T-helper 22 cell (primary cell): ENCODE measurements at regions not wholly inside any gene's neighbourhood (a gene's known extent, or its start where the extent isn't known, plus 50 kb on each side); places are given as distances from the start of the nearest gene placed in this dataset.

Source experiments
- DNase-seq: peaks from one replicate; pipeline ENCODE4 v3.0.0-alpha.2; 2020; ENCODE audit warnings: low read depth

GRCh38 chr3:187823746-187824145 is 78.5 kb upstream of the BCL6 start:
- DNase-seq = no peak

DNA sequence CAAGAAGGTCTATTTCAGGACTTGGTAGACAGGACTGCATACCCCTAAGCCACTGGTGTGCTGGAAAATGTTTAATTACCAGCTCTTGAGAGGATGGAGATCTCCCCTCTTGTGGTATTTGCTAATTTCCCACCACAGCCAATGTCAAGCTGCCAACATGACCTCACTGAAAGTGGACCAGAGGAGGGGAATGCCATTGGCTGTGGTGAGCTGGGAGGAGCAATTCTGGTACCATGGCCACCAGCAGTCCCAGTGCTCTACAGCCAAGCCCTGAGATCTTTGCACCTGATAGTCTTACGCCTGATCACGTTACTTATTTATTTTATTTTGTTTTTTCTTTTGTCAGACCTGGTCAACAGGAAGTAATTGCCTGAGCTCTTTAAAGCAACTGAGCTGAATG is 82.5 kb upstream of the BCL6 start:
- DNase-seq = no peak

DNA sequence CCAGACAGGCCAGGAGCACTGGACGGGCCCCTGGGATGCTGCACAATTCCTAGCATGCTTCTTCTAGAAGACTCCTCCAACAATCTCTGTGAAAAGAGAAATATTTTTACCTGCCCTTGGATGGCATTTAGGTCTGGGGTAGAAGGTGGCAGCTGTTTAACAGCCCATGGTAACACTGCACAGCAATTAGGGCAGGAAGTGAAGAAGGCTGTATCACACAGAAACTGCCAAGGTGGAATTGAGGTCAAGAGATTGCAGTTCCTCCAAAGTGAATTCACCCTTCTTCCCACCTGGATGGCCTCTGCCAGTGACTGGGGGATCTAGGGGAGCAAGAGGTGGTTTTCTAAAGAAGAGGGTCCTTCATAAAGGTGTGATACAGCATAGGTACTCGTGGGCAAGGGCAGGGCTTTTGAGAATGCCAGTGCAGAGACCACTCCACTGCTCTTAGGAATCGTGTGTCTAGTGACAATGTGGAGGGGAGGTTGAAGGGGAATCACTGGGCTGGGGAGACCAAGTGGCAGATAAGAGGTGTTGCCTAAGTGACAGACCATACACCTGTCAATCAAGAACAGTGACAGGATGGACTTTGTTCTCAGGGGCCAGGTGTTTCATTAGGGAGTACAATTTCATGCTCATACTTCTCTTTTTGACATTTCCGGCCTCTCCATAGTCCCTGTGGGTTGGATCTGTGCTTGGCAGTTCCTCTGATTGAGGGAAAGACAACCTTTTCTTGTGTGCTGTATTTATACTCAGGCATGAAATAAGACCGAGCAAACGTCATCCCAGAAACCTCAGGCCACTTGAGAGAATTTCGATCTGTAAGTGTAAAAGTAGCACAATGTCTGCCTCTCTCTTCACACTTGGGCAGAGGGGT is 83.5 kb upstream of the BCL6 start:
- no peak for DNase-seq

DNA sequence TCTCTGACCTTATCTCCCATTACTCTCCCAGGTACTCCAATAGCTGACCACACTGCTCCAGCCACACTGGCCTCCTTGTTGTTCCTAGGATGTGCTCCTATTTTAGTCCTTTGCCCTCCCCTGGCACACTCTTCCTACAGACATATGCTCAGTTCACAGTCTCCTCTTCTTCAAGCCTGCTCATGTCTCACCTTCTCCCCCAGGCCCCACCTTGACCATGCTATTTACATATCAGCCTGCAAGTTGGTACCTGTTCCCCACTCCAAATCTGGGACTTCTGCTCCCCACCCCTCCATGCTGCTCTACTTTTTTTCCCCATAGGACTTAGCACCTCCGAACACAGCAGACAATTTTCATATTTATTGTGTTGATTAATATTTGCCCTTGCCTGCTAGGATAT is 84.9 kb upstream of the BCL6 start:
- DNase-seq = no peak

DNA sequence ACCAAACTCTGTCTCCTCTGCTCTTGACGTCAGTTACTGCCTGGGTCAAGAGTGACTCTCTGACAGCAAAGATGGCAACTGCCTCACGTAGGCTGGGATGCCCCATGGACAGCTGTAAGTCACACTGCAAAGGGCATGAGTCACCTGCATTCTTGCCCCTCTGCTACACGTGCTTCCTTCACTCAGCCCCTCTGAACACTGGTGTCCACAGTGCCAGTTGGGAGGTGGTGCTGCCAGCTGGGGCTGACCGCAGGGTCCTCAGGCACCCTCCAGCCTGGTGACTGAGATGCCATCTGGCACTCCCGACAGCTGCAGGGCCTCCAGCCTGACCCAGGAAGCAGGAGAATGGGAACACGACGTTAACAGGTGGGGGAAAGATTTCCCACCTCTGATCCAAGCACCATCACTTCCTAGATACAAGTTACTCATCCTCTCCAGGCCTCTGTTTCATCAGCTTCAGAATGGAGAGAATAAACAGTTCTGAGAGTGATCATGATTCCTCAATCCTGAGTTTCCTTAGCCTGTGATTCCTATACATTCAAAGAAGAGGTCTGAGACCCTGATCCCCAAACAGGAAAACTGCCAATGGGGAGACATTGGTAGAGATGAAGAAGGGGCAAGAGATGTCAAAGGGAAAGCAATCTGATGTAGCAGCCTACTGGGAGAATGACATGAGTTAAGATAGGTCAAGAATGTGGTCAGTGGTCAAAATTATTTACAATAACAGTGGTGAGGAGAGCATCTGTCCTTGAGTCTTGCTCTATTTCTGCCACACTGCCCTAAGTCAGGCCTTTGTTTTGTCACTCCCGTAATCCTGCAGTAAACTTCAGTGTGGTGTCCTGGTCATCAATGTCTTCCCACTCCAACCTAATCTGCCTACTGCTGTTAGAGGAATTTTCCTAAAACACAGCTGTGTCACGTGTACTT is 86.1 kb upstream of the BCL6 start:
- DNase-seq = no peak

DNA sequence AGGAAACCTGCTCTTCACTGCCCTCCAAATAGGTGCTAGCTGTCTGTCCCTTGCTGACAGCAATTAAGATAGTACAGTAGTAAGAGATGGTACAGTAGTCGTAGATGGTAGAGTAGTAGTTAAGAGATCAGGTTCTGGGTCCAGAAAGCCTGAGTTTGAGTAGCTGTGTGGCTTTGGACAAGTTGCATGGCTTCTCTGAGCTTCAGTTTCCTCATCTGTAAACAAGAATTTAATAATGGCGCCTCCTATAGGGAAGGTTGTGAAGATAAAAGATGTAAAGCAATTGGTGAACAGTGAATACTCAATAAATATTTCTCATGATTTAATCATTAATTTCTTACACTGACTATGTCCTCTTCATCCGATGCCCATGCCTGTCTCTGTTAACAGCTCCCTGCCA is 86.9 kb upstream of the BCL6 start:
- no peak for DNase-seq

DNA sequence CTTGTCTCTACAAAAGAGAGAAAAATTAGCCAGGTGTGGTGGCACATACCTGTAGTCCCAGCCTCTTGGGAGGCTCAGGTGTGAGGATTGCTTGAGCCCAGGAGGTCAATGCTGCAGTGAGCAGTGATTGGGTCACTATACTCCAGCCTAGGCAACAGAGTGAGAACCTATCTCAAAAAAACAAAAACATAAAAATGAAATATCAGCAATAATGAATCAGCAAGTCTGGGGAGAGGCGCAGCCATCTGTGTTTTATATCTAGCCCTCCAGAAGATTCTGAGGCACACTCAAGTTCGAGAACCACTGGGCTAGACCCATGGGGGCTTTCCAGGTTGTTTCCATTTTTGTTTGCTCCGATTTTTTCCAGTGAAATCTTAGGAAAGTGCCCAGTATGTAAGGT is 88.1 kb upstream of the BCL6 start:
- no peak for DNase-seq

GRCh38 chr3:187833799-187834578 is 88.7 kb upstream of the BCL6 start:
- DNase-seq = no peak

- no peak for DNase-seq
Measured at GRCh38 chr3:187836823-187837770, 91.8 kb upstream of the BCL6 start.

DNA sequence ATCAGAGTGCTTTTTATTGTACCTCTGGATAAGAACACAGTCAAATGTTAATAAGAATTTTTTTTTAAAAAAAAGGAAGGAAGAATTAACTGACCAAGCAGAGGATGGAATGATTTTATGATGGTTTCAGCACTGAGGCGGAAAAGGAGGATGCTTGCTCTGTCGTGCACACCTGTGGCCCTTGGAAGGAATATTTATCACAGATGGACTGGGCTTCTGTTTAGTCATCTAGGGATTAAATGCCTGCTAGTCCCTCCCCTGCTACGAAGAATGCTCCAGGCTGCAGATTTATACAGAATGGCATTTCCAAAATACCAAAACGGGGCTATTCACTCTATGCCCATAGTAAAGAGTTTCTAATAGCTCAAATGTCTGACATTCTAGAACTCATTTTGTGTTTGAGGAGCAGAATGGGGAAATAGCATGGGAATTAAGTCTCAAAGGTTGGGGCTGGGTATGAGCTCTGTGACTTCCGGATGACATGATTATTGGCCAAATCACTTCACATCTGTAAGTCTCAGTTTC is 92.8 kb upstream of the BCL6 start:
- DNase-seq = no peak

GRCh38 chr3:187839422-187839821 is 94.2 kb upstream of the BCL6 start:
- no peak for DNase-seq

DNA sequence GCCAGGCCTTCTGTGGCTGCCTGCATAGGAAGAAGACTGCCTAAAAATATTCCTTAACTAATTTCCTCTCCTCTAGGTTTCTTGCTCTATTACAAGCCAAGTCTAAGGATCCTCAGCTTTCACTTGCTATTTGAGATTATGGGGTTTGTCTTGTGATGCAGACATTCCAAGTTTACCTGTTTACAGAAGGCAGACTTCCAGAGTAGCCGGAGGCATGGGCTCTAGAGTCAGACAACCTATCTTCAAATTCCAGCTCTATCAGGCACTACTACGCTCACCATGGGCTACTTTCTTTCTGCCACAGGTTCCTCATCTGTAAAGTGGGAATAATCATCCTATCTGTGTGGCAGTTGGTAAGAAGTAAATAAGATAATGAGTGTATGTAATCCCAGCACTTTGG is 95.6 kb upstream of the BCL6 start:
- DNase-seq = no peak

DNA sequence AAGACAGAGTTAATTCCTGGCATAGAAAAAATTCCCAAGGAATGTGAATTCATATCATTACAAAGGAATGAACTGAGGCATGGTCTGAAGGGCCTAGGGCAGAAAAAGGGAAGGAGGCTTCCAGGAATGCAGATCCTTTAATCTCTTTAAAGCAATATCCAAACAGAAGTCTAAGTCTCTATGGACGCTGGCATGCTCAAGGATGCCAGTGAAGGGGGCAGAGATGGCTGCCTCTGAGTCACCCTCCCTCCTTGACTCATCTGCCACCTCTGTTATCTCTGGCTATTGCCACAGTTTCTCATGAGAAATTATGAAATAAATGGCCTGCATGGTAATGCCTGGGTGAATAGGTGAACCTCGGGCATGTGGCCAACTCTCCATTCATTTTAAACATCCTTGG is 96.3 kb upstream of the BCL6 start:
- DNase-seq = no peak

DNA sequence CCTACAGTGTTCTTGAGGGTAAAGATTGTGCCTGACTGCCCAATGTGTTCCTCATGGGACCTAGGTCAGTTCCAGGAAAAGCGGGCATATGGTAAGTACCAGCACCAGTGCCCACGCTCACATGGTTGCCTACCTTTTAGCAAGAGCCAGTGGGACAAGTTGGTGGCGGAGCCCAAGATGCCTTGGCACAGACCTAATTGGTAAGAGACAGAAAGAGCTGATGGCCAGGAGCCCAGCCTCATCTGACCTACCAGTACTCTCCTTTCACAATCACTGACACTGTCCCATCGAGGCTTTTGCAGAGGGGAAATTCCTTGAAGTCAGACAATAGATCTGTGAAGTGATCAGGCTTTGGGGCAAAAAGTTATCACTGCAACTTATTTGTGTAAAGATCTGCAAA is 98.4 kb upstream of the BCL6 start:
- no peak for DNase-seq

- no peak for DNase-seq
Measured at GRCh38 chr3:187844708-187845107, 99.4 kb upstream of the BCL6 start.

DNA sequence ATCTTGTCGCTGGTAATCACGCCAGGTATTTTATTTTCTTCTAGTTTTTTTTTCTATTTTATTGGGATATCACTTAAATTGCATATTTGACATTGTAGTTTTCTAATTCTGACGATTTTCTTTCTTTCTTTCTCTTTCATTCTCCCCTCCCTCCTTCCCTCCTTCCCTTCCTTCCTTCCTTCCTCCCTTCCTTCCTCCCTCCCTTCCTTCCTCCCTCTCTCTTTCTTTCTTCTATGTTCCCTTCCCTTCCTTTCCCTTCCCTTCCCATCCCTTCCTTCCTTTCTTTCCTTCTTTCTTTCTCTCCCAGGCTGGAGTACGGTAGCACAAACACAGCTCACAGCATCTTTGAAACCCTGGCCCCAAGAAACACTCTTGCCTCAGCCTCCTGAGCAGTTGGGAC is 100.6 kb upstream of the BCL6 start:
- no peak for DNase-seq

DNA sequence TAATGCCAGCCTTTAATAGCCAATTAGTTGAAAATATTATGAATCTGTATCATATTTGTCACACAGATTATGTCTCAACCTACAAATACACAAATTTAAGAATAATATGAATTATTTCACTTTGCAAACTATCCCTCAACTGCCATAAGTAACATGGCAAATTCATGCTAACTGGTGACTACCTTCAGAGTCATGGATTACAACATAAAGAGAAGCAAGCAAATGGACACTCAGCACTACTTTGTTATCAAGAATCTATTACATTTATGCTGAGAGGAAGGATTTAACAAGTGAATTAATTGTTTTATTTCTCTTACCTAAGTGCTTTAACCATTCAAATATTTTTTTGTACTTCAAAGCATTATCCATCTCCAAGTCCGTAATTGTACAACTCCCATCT is 103.1 kb upstream of the BCL6 start:
- DNase-seq = no peak

DNA sequence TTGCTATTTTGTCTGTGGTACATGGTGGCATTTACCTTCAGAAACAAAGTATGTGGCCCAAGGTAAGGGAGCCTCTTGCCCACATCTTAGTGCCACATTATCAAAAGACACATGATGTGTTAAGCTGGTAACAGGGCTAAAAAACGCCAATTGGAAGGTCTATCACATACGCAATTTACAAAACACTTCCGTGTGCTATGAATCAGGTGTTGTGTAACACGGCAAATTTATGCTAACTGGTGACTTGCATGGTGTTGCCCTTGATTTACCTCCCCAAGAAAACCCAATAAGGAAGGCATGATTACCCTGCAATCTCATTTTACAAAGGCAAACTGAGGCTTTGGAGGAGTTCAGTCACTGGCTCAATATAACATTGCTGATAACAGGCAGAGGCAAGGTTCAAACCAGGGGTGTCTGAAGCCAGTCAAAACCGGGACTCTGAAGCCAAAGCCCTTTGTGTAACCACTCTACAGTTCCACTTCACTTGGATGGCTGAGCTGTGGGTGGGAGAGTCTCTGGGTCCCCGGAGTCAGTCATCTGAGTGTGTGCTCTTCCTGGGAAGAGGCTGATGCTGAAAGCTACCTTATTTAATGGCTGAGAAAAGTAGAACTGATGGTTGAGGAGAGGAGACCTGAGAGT is 103.9 kb upstream of the BCL6 start:
- DNase-seq = no peak

DNA sequence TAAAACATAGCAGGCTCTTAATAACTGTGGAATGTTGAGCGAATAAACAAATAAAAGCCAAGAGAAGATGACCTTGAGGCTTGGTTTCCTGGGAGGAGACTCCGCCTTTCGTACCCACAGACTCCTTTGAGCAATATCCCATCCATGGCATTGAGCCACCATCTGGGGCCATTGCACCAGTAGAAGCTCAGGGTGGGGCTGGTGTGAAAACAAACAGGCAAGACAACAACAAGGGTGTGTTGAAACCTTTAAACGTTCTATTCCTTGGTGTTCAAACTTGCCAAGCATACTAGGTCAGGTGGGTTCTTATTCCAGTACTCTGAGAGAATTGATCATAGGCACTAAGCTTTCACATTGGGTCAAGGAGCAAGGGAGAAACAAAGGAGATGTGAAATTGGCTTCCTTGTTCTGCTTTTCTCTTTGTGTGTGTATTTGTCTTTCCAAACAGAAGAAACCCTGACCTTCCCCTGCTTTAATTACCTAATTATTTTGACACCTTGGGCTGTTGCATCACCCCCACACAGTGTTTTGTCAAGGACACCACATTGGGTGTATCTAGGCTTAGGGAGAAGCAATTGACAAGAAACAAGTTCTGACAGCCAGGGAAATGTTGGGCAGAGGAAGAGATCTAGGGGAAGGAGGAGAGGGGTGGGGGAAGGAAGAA is 105.1 kb upstream of the BCL6 start:
- DNase-seq = no peak
